Neural cell (in vitro differentiated cells): ENCODE measurements at regions not wholly inside any gene's neighbourhood (a gene's known extent, or its start where the extent isn't known, plus 50 kb on each side); places are given as distances from the start of the nearest gene placed in this dataset.

Experiments
- H2AFZ ChIP-seq: fragments of 200-600, 300-800 bp; sonication (generic), shearing (Covaris generic); 2 replicates; pipeline ENCODE4 v1.6.0; 2014; ENCODE audit warnings: low read depth, mild to moderate bottlenecking, antibody characterized with exemption, low read length, moderate library complexity
- H3F3A ChIP-seq: fragments of 200-600 bp; shearing (Covaris generic); 2 replicates; pipeline ENCODE4 v1.6.1; 2016; ENCODE audit warnings: mild to moderate bottlenecking, moderate library complexity, mixed read lengths, antibody characterized with exemption, low read length; ENCODE audit not compliant: insufficient read depth, poor library complexity, severe bottlenecking
- H3K27ac ChIP-seq: fragments of 200-600, 300-800 bp; sonication (generic), shearing (Covaris generic); 2 replicates; pipeline ENCODE4 v1.5.1; 2014; ENCODE audit warnings: mild to moderate bottlenecking, low read length, moderate library complexity
- H3K27me3 ChIP-seq: fragments of 300-800, 200-600 bp; sonication (generic), shearing (Covaris generic); 2 replicates; pipeline ENCODE4 v1.6.0; 2014; ENCODE audit warnings: mild to moderate bottlenecking, low read depth, low read length, moderate library complexity; ENCODE audit not compliant: insufficient read depth
- H3K36me3 ChIP-seq: fragments of 300-800, 200-600 bp; sonication (generic), shearing (Covaris generic); 2 replicates; pipeline ENCODE4 v1.5.1; 2014; ENCODE audit warnings: mild to moderate bottlenecking, antibody characterized with exemption, low read length, moderate library complexity; ENCODE audit not compliant: insufficient read depth
- H3K4me2 ChIP-seq: fragments of 300-800, 200-600 bp; sonication (generic), shearing (Covaris generic); 2 replicates; pipeline ENCODE4 v1.6.0; 2014; ENCODE audit warnings: mild to moderate bottlenecking, low read length
- H3K4me3 ChIP-seq: fragments of 300-800, 200-600 bp; sonication (generic), shearing (Covaris generic); 2 replicates; pipeline ENCODE4 v1.5.1; 2014; ENCODE audit warnings: mild to moderate bottlenecking, low read length, moderate library complexity
- H3K79me2 ChIP-seq: fragments of 200-600 bp; shearing (Covaris generic); replicated peaks from 2 replicates; pipeline ENCODE4 v1.6.0; 2014; ENCODE audit warnings: mild to moderate bottlenecking, low read length, moderate library complexity; ENCODE audit not compliant: insufficient read depth
- H3K9ac ChIP-seq: fragments of 300-800, 200-600 bp; sonication (generic), shearing (Covaris generic); 2 replicates; pipeline ENCODE4 v1.6.1; 2016; ENCODE audit warnings: mild to moderate bottlenecking, low read length, mixed read lengths
- H3K9me2 ChIP-seq: fragments of 200-600 bp; shearing (Covaris generic); 2 replicates; pipeline ENCODE4 v1.6.1; 2016; ENCODE audit warnings: mild to moderate bottlenecking, low read length, mixed read lengths; ENCODE audit not compliant: insufficient read depth
- H3K9me3 ChIP-seq: fragments of 200-600, 300-800 bp; sonication (generic), shearing (Covaris generic); 2 replicates; pipeline ENCODE4 v1.6.1; 2016; ENCODE audit warnings: mild to moderate bottlenecking, mixed run types, low read length, moderate library complexity, mixed read lengths
- H4K20me1 ChIP-seq: fragments of 200-600 bp; shearing (Covaris generic); 2 replicates; pipeline ENCODE4 v1.6.1; 2016; ENCODE audit warnings: mild to moderate bottlenecking, mixed run types; ENCODE audit not compliant: insufficient read depth
- CTCF ChIP-seq: fragments of 450-650 bp; IDR thresholded peaks from 2 replicates; pipeline ENCODE4 v1.5.1; 2014; ENCODE audit warnings: antibody characterized with exemption, mild to moderate bottlenecking, moderate library complexity; ENCODE audit not compliant: poor library complexity, severe bottlenecking
- EP300 ChIP-seq: fragments of 450-650 bp; conservative IDR thresholded peaks from 2 replicates; pipeline ENCODE4 v1.6.1; 2014; ENCODE audit warnings: antibody characterized with exemption, mild to moderate bottlenecking, moderate library complexity; ENCODE audit not compliant: poor library complexity, severe bottlenecking
- EZH2 ChIP-seq: fragments of 200-600, 300-800 bp; shearing (Covaris generic), sonication (generic); IDR thresholded peaks from 2 replicates; pipeline ENCODE4 v1.6.1; 2014; ENCODE audit warnings: antibody characterized with exemption, low read length, borderline replicate concordance, mild to moderate bottlenecking; ENCODE audit not compliant: insufficient read depth, poor library complexity, severe bottlenecking
- MXI1 ChIP-seq: fragments of 450-650 bp; conservative IDR thresholded peaks from 2 replicates; pipeline ENCODE4 v1.6.1; 2014; ENCODE audit warnings: antibody characterized with exemption, mild to moderate bottlenecking; ENCODE audit not compliant: poor library complexity, severe bottlenecking
- POLR2AphosphoS5 ChIP-seq: IDR thresholded peaks from 2 replicates; pipeline ENCODE4 v1.6.1; 2012
- RAD21 ChIP-seq: fragments of 450-650 bp; conservative IDR thresholded peaks from 2 replicates; pipeline ENCODE4 v1.6.1; 2014; ENCODE audit warnings: antibody characterized with exemption, mild to moderate bottlenecking, moderate library complexity
- REST ChIP-seq: IDR thresholded peaks from 2 replicates; pipeline ENCODE4 v1.6.1; 2012; ENCODE audit warnings: borderline replicate concordance
- SMC3 ChIP-seq: fragments of 450-650 bp; conservative IDR thresholded peaks from 2 replicates; pipeline ENCODE4 v1.6.1; 2014; ENCODE audit warnings: antibody characterized with exemption, mild to moderate bottlenecking, moderate library complexity; ENCODE audit not compliant: poor library complexity
- TAF1 ChIP-seq: IDR thresholded peaks from 2 replicates; pipeline ENCODE4 v1.6.1; 2012; ENCODE audit warnings: low read depth

GRCh38 chr5:178790371-178790770 is 59.9 kb upstream of the ZNF354A start:
- H3K4me3 ChIP-seq, result no peak overlapping the region
- H2AFZ ChIP-seq, result no peak overlapping the region

GRCh38 chr5:178788381-178789085 is 58.1 kb upstream of the ZNF354A start:
- Histone ChIP-seq H3K9ac (no peak overlapping the region), H3K9me3 (no peaks in the 10 kb centered on the region), H3K27ac (no peak overlapping the region)

More at GRCh38 chr5:178790371-178790770, 59.9 kb upstream of the ZNF354A start:
- no peaks in the 10 kb centered on the region for H3K9me2 ChIP-seq
- H3F3A ChIP-seq, result no peaks in the 10 kb centered on the region
- H4K20me1 ChIP-seq, result no peaks in the 10 kb centered on the region
- H3K9ac ChIP-seq, result no peak overlapping the region
- TF ChIP-seq POLR2AphosphoS5, result no peak
- TF ChIP-seq SMC3, result no peak
- no peak for TF ChIP-seq REST
- no peaks in the 10 kb centered on the region for H3K9me3 ChIP-seq
- no peaks in the 10 kb centered on the region for H3K27me3 ChIP-seq
- H3K36me3 ChIP-seq, result no peaks in the 10 kb centered on the region
- no peak overlapping the region for H3K27ac ChIP-seq
- no peak overlapping the region for H3K4me2 ChIP-seq
- H3K79me2 ChIP-seq, result no peaks in the 10 kb centered on the region

More at GRCh38 chr5:178788381-178789085, 58.1 kb upstream of the ZNF354A start:
- H2AFZ ChIP-seq, result no peak overlapping the region
- H3K27me3 ChIP-seq, result no peaks in the 10 kb centered on the region
- H3K36me3 ChIP-seq, result no peaks in the 10 kb centered on the region
- H4K20me1 ChIP-seq, result no peaks in the 10 kb centered on the region
- H3F3A ChIP-seq, result no peaks in the 10 kb centered on the region
- no peak overlapping the region for H3K4me3 ChIP-seq
- no peaks in the 10 kb centered on the region for H3K79me2 ChIP-seq
- no peaks in the 10 kb centered on the region for H3K9me2 ChIP-seq
- TF ChIP-seq CTCF, result no peak
- no peak for TF ChIP-seq TAF1
- TF ChIP-seq REST, result no peak
- no peak for TF ChIP-seq RAD21
- TF ChIP-seq EZH2, result no peak
- TF ChIP-seq SMC3, result no peak
- no peak for TF ChIP-seq POLR2AphosphoS5
- TF ChIP-seq EP300, result no peak
- no peak for TF ChIP-seq MXI1
- H3K4me2 ChIP-seq, result no peak overlapping the region
